ENCODE measurements at regions not wholly inside any gene's neighbourhood (a gene's known extent, or its start where the extent isn't known, plus 50 kb on each side); places are given as distances from the start of the nearest gene placed in this dataset.

GRCh38 chr3:95280711-95281352 is 1218.0 kb downstream of the NSUN3 start:
- POLR2A ChIA-PET = no interaction called here
- CTCF ChIA-PET = no interaction called here
- no peaks in the 10 kb centered on the region for H3K4me1 ChIP-seq (ENCODE audit: control insufficient read depth, insufficient read depth, low read length)
- H3K36me3 ChIP-seq (ENCODE audit: control insufficient read depth in 2 of 2, insufficient read depth in 1 of 2, low read length in 2 of 2) = no peaks in the 10 kb centered on the region
- H3K9me3 ChIP-seq (ENCODE audit: control insufficient read depth, insufficient read depth, low read depth, low read length) = no peaks in the 10 kb centered on the region
- no peak overlapping the region for H3K4me3 ChIP-seq (ENCODE audit: low read depth, low read length)
- TF ChIP-seq ZNF596 (tag by site-specific recombination; IDR thresholded peaks at IDR 0.05) (no peak), ZSCAN30 (tag by site-specific recombination; IDR thresholded peaks at IDR 0.05) (no peak), ZNF404 (tag by site-specific recombination; IDR thresholded peaks at IDR 0.05) (no peak), ZNF211 (tag by site-specific recombination; IDR thresholded peaks at IDR 0.05; ENCODE audit: low read depth) (no peak), MZF1 (tag by site-specific recombination; IDR thresholded peaks at IDR 0.05; ENCODE audit: borderline replicate concordance) (no peak), ZNF146 (tag by site-specific recombination; IDR thresholded peaks at IDR 0.05) (no peak), ZFP37 (tag by site-specific recombination; IDR thresholded peaks at IDR 0.05) (no peak), GLIS1 (tag by site-specific recombination; IDR thresholded peaks at IDR 0.05) (no peak), ZNF791 (tag by site-specific recombination; IDR thresholded peaks at IDR 0.05) (no peak), KLF1 (tag by site-specific recombination; IDR thresholded peaks at IDR 0.05) (no peak), HOXC10 (CRISPR knock-in tag; IDR thresholded peaks at IDR 0.05) (no peak), ZNF473 (tag by site-specific recombination; IDR thresholded peaks at IDR 0.05) (no peak), GLIS2 (tag by site-specific recombination; IDR thresholded peaks at IDR 0.05) (no peak), ZXDB (tag by site-specific recombination; IDR thresholded peaks at IDR 0.05) (no peak), PRDM1 (tag by site-specific recombination; IDR thresholded peaks at IDR 0.05) (no peak), ZNF112 (tag by site-specific recombination; IDR thresholded peaks at IDR 0.05) (no peak)
- TF ChIP-seq, protein P1, sequence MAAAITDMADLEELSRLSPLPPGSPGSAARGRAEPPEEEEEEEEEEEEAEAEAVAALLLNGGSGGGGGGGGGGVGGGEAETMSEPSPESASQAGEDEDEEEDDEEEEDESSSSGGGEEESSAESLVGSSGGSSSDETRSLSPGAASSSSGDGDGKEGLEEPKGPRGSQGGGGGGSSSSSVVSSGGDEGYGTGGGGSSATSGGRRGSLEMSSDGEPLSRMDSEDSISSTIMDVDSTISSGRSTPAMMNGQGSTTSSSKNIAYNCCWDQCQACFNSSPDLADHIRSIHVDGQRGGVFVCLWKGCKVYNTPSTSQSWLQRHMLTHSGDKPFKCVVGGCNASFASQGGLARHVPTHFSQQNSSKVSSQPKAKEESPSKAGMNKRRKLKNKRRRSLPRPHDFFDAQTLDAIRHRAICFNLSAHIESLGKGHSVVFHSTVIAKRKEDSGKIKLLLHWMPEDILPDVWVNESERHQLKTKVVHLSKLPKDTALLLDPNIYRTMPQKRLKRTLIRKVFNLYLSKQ (tag by site-specific recombination; IDR thresholded peaks at IDR 0.05; ENCODE audit: borderline replicate concordance) = no peak
- TF ChIP-seq, protein P2, sequence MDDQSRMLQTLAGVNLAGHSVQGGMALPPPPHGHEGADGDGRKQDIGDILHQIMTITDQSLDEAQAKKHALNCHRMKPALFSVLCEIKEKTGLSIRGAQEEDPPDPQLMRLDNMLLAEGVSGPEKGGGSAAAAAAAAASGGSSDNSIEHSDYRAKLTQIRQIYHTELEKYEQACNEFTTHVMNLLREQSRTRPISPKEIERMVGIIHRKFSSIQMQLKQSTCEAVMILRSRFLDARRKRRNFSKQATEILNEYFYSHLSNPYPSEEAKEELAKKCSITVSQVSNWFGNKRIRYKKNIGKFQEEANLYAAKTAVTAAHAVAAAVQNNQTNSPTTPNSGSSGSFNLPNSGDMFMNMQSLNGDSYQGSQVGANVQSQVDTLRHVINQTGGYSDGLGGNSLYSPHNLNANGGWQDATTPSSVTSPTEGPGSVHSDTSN (CRISPR knock-in tag; IDR thresholded peaks at IDR 0.05) = no peak
- H3K27ac ChIP-seq (ENCODE audit: extremely low read depth, low read depth, low read length) = no peak overlapping the region

GRCh38 chr3:95289295-95289694 is 1226.4 kb downstream of the NSUN3 start:
- Histone ChIP-seq H3K27ac (ENCODE audit: extremely low read depth, low read depth, low read length) (no peak overlapping the region), H3K9me3 (ENCODE audit: control insufficient read depth, insufficient read depth, low read depth, low read length) (no peaks in the 10 kb centered on the region)
- POLR2A ChIA-PET = no interaction called here

More at GRCh38 chr3:95289295-95289694, 1226.4 kb downstream of the NSUN3 start:
- TF ChIP-seq ZNF580 (tag by site-specific recombination; IDR thresholded peaks at IDR 0.05) (no peak), PRDM1 (tag by site-specific recombination; IDR thresholded peaks at IDR 0.05) (no peak), ZNF112 (tag by site-specific recombination; IDR thresholded peaks at IDR 0.05) (no peak), ZNF292 (tag by site-specific recombination; IDR thresholded peaks at IDR 0.05; ENCODE audit: borderline replicate concordance, low read depth) (no peak), ZNF621 (tag by site-specific recombination; IDR thresholded peaks at IDR 0.05) (no peak), ZNF341 (tag by site-specific recombination; IDR thresholded peaks at IDR 0.05; ENCODE audit: low read depth) (no peak), KLF8 (tag by site-specific recombination; IDR thresholded peaks at IDR 0.05) (no peak), KLF7 (tag by site-specific recombination; IDR thresholded peaks at IDR 0.05; ENCODE audit: borderline replicate concordance) (no peak), ZNF473 (tag by site-specific recombination; IDR thresholded peaks at IDR 0.05) (no peak), ZNF843 (tag by site-specific recombination; IDR thresholded peaks at IDR 0.05) (no peak)
- Histone ChIP-seq H3K36me3 (ENCODE audit: control insufficient read depth in 2 of 2, insufficient read depth in 1 of 2, low read length in 2 of 2) (no peaks in the 10 kb centered on the region), H3K4me1 (ENCODE audit: control insufficient read depth, insufficient read depth, low read length) (no peaks in the 10 kb centered on the region), H3K4me3 (ENCODE audit: low read depth, low read length) (no peak overlapping the region)
- CTCF ChIA-PET = no interaction called here

Measured in HEK293 (cell line).